ENCODE measurements at regions not wholly inside any gene's neighbourhood (a gene's known extent, or its start where the extent isn't known, plus 50 kb on each side); places are given as distances from the start of the nearest gene placed in this dataset.

- TF ChIP-seq CTCF (IDR thresholded peaks at IDR 0.05) (no peak), ETV6 (CRISPR knock-in tag; IDR thresholded peaks at IDR 0.05) (no peak)
Measured at GRCh38 chr5:91534332-91534731, 151.2 kb upstream of the ARRDC3 start.
